Loucy (cell line): ENCODE measurements at regions not wholly inside any gene's neighbourhood (a gene's known extent, or its start where the extent isn't known, plus 50 kb on each side); places are given as distances from the start of the nearest gene placed in this dataset.

ENCODE experiments used
- H2AFZ ChIP-seq: fragments of 200-600 bp; sonication (generic); 2 replicates; pipeline ENCODE4 v1.6.0; 2016; ENCODE audit warnings: antibody characterized with exemption, mild to moderate bottlenecking, low read length, moderate library complexity
- H3F3A ChIP-seq: fragments of 200-600 bp; 2 replicates; pipeline ENCODE4 v1.6.0; 2016; ENCODE audit warnings: antibody characterized with exemption, low read depth, mild to moderate bottlenecking
- H3K27me3 ChIP-seq: fragments of 200-600 bp; sonication (generic); 2 replicates; pipeline ENCODE4 v1.6.1; 2014; ENCODE audit warnings: low read length, mild to moderate bottlenecking; ENCODE audit not compliant: insufficient read depth, poor library complexity, severe bottlenecking
- H3K36me3 ChIP-seq: fragments of 200-600 bp; sonication (generic); 2 replicates; pipeline ENCODE4 v1.6.1; 2016; ENCODE audit warnings: low read length; ENCODE audit not compliant: insufficient read depth
- H3K4me1 ChIP-seq: fragments of 200-600 bp; sonication (generic); 2 replicates; pipeline ENCODE4 v1.5.1; 2014; ENCODE audit warnings: low read length, mild to moderate bottlenecking; ENCODE audit not compliant: insufficient read depth, poor library complexity, severe bottlenecking
- H3K4me2 ChIP-seq: fragments of 200-600 bp; sonication (generic); 2 replicates; pipeline ENCODE4 v1.6.0; 2014; ENCODE audit warnings: antibody characterized with exemption, low read length, low read depth, mild to moderate bottlenecking; ENCODE audit not compliant: poor library complexity, severe bottlenecking
- H3K4me3 ChIP-seq: fragments of 200-600 bp; sonication (generic); 2 replicates; pipeline ENCODE4 v1.5.1; 2014; ENCODE audit warnings: low read length, mild to moderate bottlenecking, mixed read lengths; ENCODE audit not compliant: poor library complexity, severe bottlenecking
- H3K79me2 ChIP-seq: fragments of 200-600 bp; sonication (generic); 2 replicates; pipeline ENCODE4 v1.6.1; 2014; ENCODE audit warnings: low read length; ENCODE audit not compliant: insufficient read depth
- H3K9ac ChIP-seq: fragments of 200-600 bp; sonication (generic); 2 replicates; pipeline ENCODE4 v1.6.0; 2014; ENCODE audit warnings: mild to moderate bottlenecking, low read depth, low read length, moderate library complexity; ENCODE audit not compliant: poor library complexity, severe bottlenecking
- H3K9me2 ChIP-seq: fragments of 200-600 bp; sonication (generic); replicated peaks from 2 replicates; pipeline ENCODE4 v1.6.1; 2016; ENCODE audit warnings: low read depth, low read length, mixed read lengths
- H3K9me3 ChIP-seq: fragments of 200-600 bp; sonication (generic); 2 replicates; pipeline ENCODE4 v1.6.1; 2014; ENCODE audit warnings: mild to moderate bottlenecking, antibody characterized with exemption, low read length, low read depth; ENCODE audit not compliant: insufficient read depth
- H4K20me1 ChIP-seq: fragments of 200-600 bp; sonication (generic); 2 replicates; pipeline ENCODE4 v1.6.0; 2014; ENCODE audit warnings: antibody characterized with exemption, low read length, mild to moderate bottlenecking; ENCODE audit not compliant: insufficient read depth, poor library complexity, severe bottlenecking
- CTCF ChIP-seq: fragments of 200-600 bp; sonication (generic); conservative IDR thresholded peaks from 2 replicates; pipeline ENCODE4 v1.5.1; 2014; ENCODE audit warnings: mild to moderate bottlenecking, antibody characterized with exemption, low read length
- EZH2phosphoT487 ChIP-seq: fragments of 200-600 bp; IDR thresholded peaks from 2 replicates; pipeline ENCODE4 v1.6.1; 2018; ENCODE audit warnings: antibody characterized with exemption, mild to moderate bottlenecking, moderate library complexity, borderline replicate concordance

- no peak overlapping the region for H3K4me3 ChIP-seq
- no peak overlapping the region for H3K4me2 ChIP-seq
- no peak overlapping the region for H3K9ac ChIP-seq
- H3K4me1 ChIP-seq: no peaks in the 10 kb centered on the region
- no peaks in the 10 kb centered on the region for H3K36me3 ChIP-seq
- H4K20me1 ChIP-seq: no peaks in the 10 kb centered on the region
- no peaks in the 10 kb centered on the region for H3K79me2 ChIP-seq
- no peak overlapping the region for H2AFZ ChIP-seq
- TF ChIP-seq CTCF (no peak), EZH2phosphoT487 (no peak)
- no peaks in the 10 kb centered on the region for H3K9me2 ChIP-seq
- H3F3A ChIP-seq: no peaks in the 10 kb centered on the region
- no peaks in the 10 kb centered on the region for H3K27me3 ChIP-seq
- H3K9me3 ChIP-seq: peaks cover 4% of the 10 kb centered on the region; the same call in 1 of the 2 replicates
Measured at GRCh38 chr5:6107675-6108539, 270.4 kb downstream of the MED10 start.

- Histone ChIP-seq H3K4me3 (no peak overlapping the region), H3K4me1 (no peaks in the 10 kb centered on the region), H2AFZ (no peak overlapping the region), H3K9ac (no peak overlapping the region), H4K20me1 (no peaks in the 10 kb centered on the region), H3K27me3 (no peaks in the 10 kb centered on the region), H3K4me2 (no peak overlapping the region), H3K36me3 (no peaks in the 10 kb centered on the region), H3F3A (no peaks in the 10 kb centered on the region), H3K79me2 (no peaks in the 10 kb centered on the region), H3K9me2 (no peaks in the 10 kb centered on the region), H3K9me3 (peaks cover 4% of the 10 kb centered on the region; the same call in 1 of the 2 replicates)
- TF ChIP-seq EZH2phosphoT487 (no peak), CTCF (no peak)
Measured at GRCh38 chr5:6106756-6107155, 271.6 kb downstream of the MED10 start.

- Histone ChIP-seq H3K4me1 (no peaks in the 10 kb centered on the region), H3K79me2 (no peaks in the 10 kb centered on the region), H3K9ac (no peak overlapping the region), H3F3A (no peaks in the 10 kb centered on the region), H3K9me2 (no peaks in the 10 kb centered on the region), H4K20me1 (no peaks in the 10 kb centered on the region), H3K27me3 (no peaks in the 10 kb centered on the region), H3K4me2 (no peak overlapping the region), H3K9me3 (peaks cover 4% of the 10 kb centered on the region; the same call in 1 of the 2 replicates), H2AFZ (no peak overlapping the region), H3K4me3 (no peak overlapping the region), H3K36me3 (no peaks in the 10 kb centered on the region)
- TF ChIP-seq CTCF: no peak
- TF ChIP-seq EZH2phosphoT487: no peak
Measured at GRCh38 chr5:6105320-6105719, 273.0 kb downstream of the MED10 start.
